H1 (cell line): ENCODE measurements at regions not wholly inside any gene's neighbourhood (a gene's known extent, or its start where the extent isn't known, plus 50 kb on each side); places are given as distances from the start of the nearest gene placed in this dataset.

Experiments
- CTCF ChIA-PET: fragments of 300-600 bp; sonication (Branson Sonifier 250); formaldehyde crosslinking; loops from one replicate; lab custom pipeline; 2021; ENCODE audit not compliant: partially characterized antibody; lab: Charles Lee
- POLR2A ChIA-PET: fragments of 300-600 bp; sonication (Branson Sonifier 250); formaldehyde crosslinking; loops from one replicate; lab custom pipeline; 2021; ENCODE audit warnings: inconsistent platforms; ENCODE audit not compliant: partially characterized antibody; lab: Charles Lee
- DNase-seq, 2 experiments: peaks; one replicate each; pipeline versions ENCODE4 v3.0.0 to v3.0.0-alpha.2; 2010 to 2022; ENCODE audit warnings: low spot score in 2 of 2, low read depth in 1 of 2, mixed read lengths in 1 of 2
- FAIRE-seq: peaks from 2 replicates; lab custom pipeline; 2011; peaks lifted over from hg19 to GRCh38; lab: Jason Lieb, UNC
- H2AFZ ChIP-seq: 2 replicates; pipeline ENCODE4 v1.8.1; 2012; ENCODE audit warnings: low read length, inconsistent platforms
- H2AK5ac ChIP-seq: 2 replicates; pipeline ENCODE4 v1.6.1; 2013; ENCODE audit warnings: low read depth, low read length
- H2BK120ac ChIP-seq: replicated peaks from 2 replicates; pipeline ENCODE3; 2013; ENCODE audit warnings: low read depth, low read length, inconsistent platforms
- H2BK12ac ChIP-seq: 2 replicates; pipeline ENCODE4 v1.6.1; 2013; ENCODE audit warnings: low read depth, low read length
- H2BK15ac ChIP-seq: 2 replicates; pipeline ENCODE4 v1.6.1; 2013; ENCODE audit warnings: low read length
- H2BK20ac ChIP-seq: 2 replicates; pipeline ENCODE4 v1.6.1; 2013; ENCODE audit warnings: low read length
- H2BK5ac ChIP-seq: 2 replicates; pipeline ENCODE4 v1.6.1; 2013; ENCODE audit warnings: low read depth, low read length
- H3K14ac ChIP-seq: 2 replicates; pipeline ENCODE4 v1.6.1; 2013; ENCODE audit warnings: inconsistent platforms; ENCODE audit not compliant: insufficient read length
- H3K18ac ChIP-seq: 2 replicates; pipeline ENCODE4 v1.6.1; 2013; ENCODE audit warnings: low read length; ENCODE audit errors: extremely low read depth
- H3K23ac ChIP-seq: 2 replicates; pipeline ENCODE4 v1.6.1; 2013; ENCODE audit warnings: inconsistent platforms; ENCODE audit not compliant: insufficient read length
- H3K23me2 ChIP-seq: 2 replicates; pipeline ENCODE4 v1.6.1; 2013; ENCODE audit warnings: low read depth, low read length
- H3K27ac ChIP-seq: 2 replicates; pipeline ENCODE4 v1.6.1; 2011; ENCODE audit warnings: low read depth, low read length, inconsistent platforms
- H3K27me3 ChIP-seq, 4 experiments: replicated peaks in 1 of 4; 1 replicate in 1 of 4; 2 replicates in 3 of 4; pipeline versions ENCODE4 v1.6.1 to v1.8.1; 2011 to 2013; ENCODE audit warnings: low read length in 3 of 4, mild to moderate bottlenecking in 3 of 4, inconsistent platforms in 2 of 4, mixed read lengths in 2 of 4, moderate library complexity in 1 of 4; ENCODE audit not compliant: control insufficient read depth in 3 of 4, insufficient read depth in 3 of 4; ENCODE audit errors: extremely low read depth in 1 of 4
- H3K36me3 ChIP-seq, 4 experiments: 2 replicates each; pipeline versions ENCODE4 v1.6.1 to v1.8.1; 2011 to 2013; ENCODE audit warnings: mild to moderate bottlenecking in 4 of 4, low read length in 3 of 4, moderate library complexity in 2 of 4, control low read depth in 1 of 4, inconsistent platforms in 1 of 4; ENCODE audit not compliant: insufficient read depth in 4 of 4, control insufficient read depth in 2 of 4
- H3K4ac ChIP-seq: replicated peaks from 2 replicates; pipeline ENCODE3; 2013; ENCODE audit warnings: low read length, low read depth, mixed read lengths, inconsistent platforms; ENCODE audit not compliant: insufficient read length
- H3K4me1 ChIP-seq, 4 experiments: replicated peaks in 1 of 4; 1 replicate in 1 of 4; 2 replicates in 3 of 4; pipeline versions ENCODE4 v1.6.1 to v1.8.1; 2011 to 2013; ENCODE audit warnings: low read length in 3 of 4, inconsistent platforms in 2 of 4, mixed read lengths in 1 of 4; ENCODE audit not compliant: insufficient read depth in 4 of 4, control insufficient read depth in 3 of 4
- H3K4me2 ChIP-seq, 2 experiments: 2 replicates each; pipeline versions ENCODE4 v1.6.1 to v1.8.1; 2011 to 2013; ENCODE audit warnings: low read depth in 2 of 2, low read length in 2 of 2, control low read depth in 1 of 2, inconsistent platforms in 1 of 2, mild to moderate bottlenecking in 1 of 2; ENCODE audit not compliant: insufficient read depth in 1 of 2
- H3K4me3 ChIP-seq, 4 experiments: fragments of 200-600, 300-600 bp in 1 of 4; sonication (generic), shearing (Covaris generic), sonication (Bioruptor Twin) in 1 of 4; 2 replicates each; pipeline versions ENCODE4 v1.5.1 to v1.8.1; 2011 to 2016; ENCODE audit warnings: low read length in 4 of 4, low read depth in 3 of 4, control low read depth in 2 of 4, inconsistent platforms in 2 of 4, mild to moderate bottlenecking in 2 of 4, mixed read lengths in 1 of 4, moderate library complexity in 1 of 4; ENCODE audit not compliant: insufficient read depth in 2 of 4; ENCODE audit errors: extremely low read depth in 1 of 4
- H3K56ac ChIP-seq: replicated peaks from 2 replicates; pipeline ENCODE3; 2013; ENCODE audit warnings: low read depth, mild to moderate bottlenecking, mixed read lengths, low read length, inconsistent platforms; ENCODE audit not compliant: insufficient read length
- H3K79me1 ChIP-seq: 2 replicates; pipeline ENCODE4 v1.6.1; 2013; ENCODE audit warnings: low read depth, low read length, control low read depth
- H3K79me2 ChIP-seq, 2 experiments: 2 replicates each; pipeline versions ENCODE4 v1.6.1 to v1.8.1; 2012 to 2013; ENCODE audit warnings: low read length in 2 of 2, mild to moderate bottlenecking in 2 of 2, inconsistent platforms in 1 of 2; ENCODE audit not compliant: insufficient read depth in 2 of 2, control insufficient read depth in 1 of 2
- H3K9ac ChIP-seq, 4 experiments: replicated peaks in 1 of 4; 1 replicate in 1 of 4; 2 replicates in 3 of 4; pipeline versions ENCODE4 v1.6.1 to v1.8.1; 2011 to 2013; ENCODE audit warnings: low read depth in 3 of 4, low read length in 3 of 4, control low read depth in 2 of 4, mild to moderate bottlenecking in 2 of 4, moderate library complexity in 2 of 4, inconsistent platforms in 1 of 4; ENCODE audit errors: extremely low read depth in 1 of 4
- H3K9me3 ChIP-seq, 2 experiments: 2 replicates each; pipeline versions ENCODE4 v1.6.1 to v1.8.1; 2012 to 2013; ENCODE audit warnings: mild to moderate bottlenecking in 2 of 2, moderate library complexity in 2 of 2, control low read depth in 1 of 2, inconsistent platforms in 1 of 2, low read depth in 1 of 2, low read length in 1 of 2, mixed read lengths in 1 of 2; ENCODE audit not compliant: insufficient read depth in 2 of 2
- H4K20me1 ChIP-seq, 2 experiments: replicated peaks in 1 of 2; 2 replicates each; pipeline versions ENCODE3 to v1.8.1; 2011 to 2013; ENCODE audit warnings: inconsistent platforms in 2 of 2, low read length in 2 of 2, mild to moderate bottlenecking in 1 of 2; ENCODE audit not compliant: insufficient read depth in 2 of 2, control insufficient read depth in 1 of 2
- H4K5ac ChIP-seq: 2 replicates; pipeline ENCODE4 v1.6.1; 2013; ENCODE audit warnings: low read length, low read depth, mixed read lengths, inconsistent platforms; ENCODE audit not compliant: insufficient read length
- H4K8ac ChIP-seq: 2 replicates; pipeline ENCODE4 v1.8.0; 2013; ENCODE audit warnings: mild to moderate bottlenecking, moderate library complexity, low read length, inconsistent platforms; ENCODE audit not compliant: insufficient read depth; ENCODE audit errors: extremely low read depth
- H4K91ac ChIP-seq: replicated peaks from 2 replicates; pipeline ENCODE3; 2013; ENCODE audit warnings: low read length, mixed read lengths, inconsistent platforms; ENCODE audit not compliant: insufficient read length
- ATF3 ChIP-seq: IDR thresholded peaks from 2 replicates; pipeline ENCODE4 v1.6.1; 2011; ENCODE audit warnings: low read depth, mild to moderate bottlenecking, low read length; ENCODE audit not compliant: insufficient read depth
- BACH1 ChIP-seq: IDR thresholded peaks from 2 replicates; pipeline ENCODE4 v1.6.1; 2012; ENCODE audit warnings: low read length, improper control_type of control experiment
- BRCA1 ChIP-seq: IDR thresholded peaks from 2 replicates; pipeline ENCODE4 v1.6.1; 2012; ENCODE audit warnings: low read depth, low read length, improper control_type of control experiment
- CEBPB ChIP-seq: IDR thresholded peaks from 2 replicates; pipeline ENCODE4 v1.6.1; 2012; ENCODE audit warnings: low read depth, low read length
- EGR1 ChIP-seq: IDR thresholded peaks from 2 replicates; pipeline ENCODE4 v1.6.1; 2011; ENCODE audit warnings: low read depth, low read length, borderline replicate concordance
- FOSL1 ChIP-seq: IDR thresholded peaks from 2 replicates; pipeline ENCODE4 v1.6.1; 2011; ENCODE audit warnings: mild to moderate bottlenecking, low read depth, low read length, moderate library complexity; ENCODE audit not compliant: insufficient read depth
- NRF1 ChIP-seq: IDR thresholded peaks from 2 replicates; pipeline ENCODE4 v1.6.1; 2011; ENCODE audit warnings: mild to moderate bottlenecking, low read depth, low read length, improper control_type of control experiment
- POLR2AphosphoS5 ChIP-seq: IDR thresholded peaks from 2 replicates; pipeline ENCODE4 v1.6.1; 2011; ENCODE audit warnings: low read depth, low read length
- POU5F1 ChIP-seq: IDR thresholded peaks from 2 replicates; pipeline ENCODE4 v1.6.1; 2011; ENCODE audit warnings: low read depth, mild to moderate bottlenecking, low read length, moderate library complexity
- TAF1 ChIP-seq: IDR thresholded peaks from 2 replicates; pipeline ENCODE4 v1.6.1; 2011; ENCODE audit warnings: mild to moderate bottlenecking, low read depth, low read length
- TAF7 ChIP-seq: optimal IDR thresholded peaks from 2 replicates; pipeline ENCODE3; 2011; ENCODE audit warnings: low read depth, mild to moderate bottlenecking, inconsistent platforms, low read length, moderate library complexity, borderline replicate concordance
- TCF12 ChIP-seq: IDR thresholded peaks from 2 replicates; pipeline ENCODE4 v1.6.1; 2011; ENCODE audit warnings: low read depth, mild to moderate bottlenecking, low read length
- YY1 ChIP-seq: IDR thresholded peaks from 2 replicates; pipeline ENCODE4 v1.6.1; 2011; ENCODE audit warnings: low read depth, mild to moderate bottlenecking, low read length
- WGBS, 2 experiments: shearing (Covaris generic) in 1 of 2; methylation state at CpG; one replicate each; pipeline versions ENCODE4 v1.1.6 to v1.1.7; 2013 to 2015; ENCODE audit warnings: low lambda C conversion rate in 2 of 2, mixed read lengths in 2 of 2, inconsistent platforms in 1 of 2, low coverage in 1 of 2, missing lambda C conversion rate in 1 of 2; ENCODE audit not compliant: insufficient replicate concordance in 2 of 2, insufficient coverage in 1 of 2, insufficient read length in 1 of 2; ENCODE audit errors: extremely low coverage in 1 of 2, missing lambda C conversion rate in 1 of 2; 5-methylcytosine and 5-hydroxymethylcytosine counted together

GRCh38 chr5:77935506-77936364 is 159.6 kb upstream of the TBCA start:
- no peaks in the 10 kb centered on the region; a peak in 1 of 7 replicates for H3K4me1 ChIP-seq
- TF ChIP-seq CEBPB: no peak
- no peak for TF ChIP-seq TAF1
- TF ChIP-seq POU5F1: no peak
- TF ChIP-seq BACH1: no peak
- no peak for TF ChIP-seq NRF1
- no peak for TF ChIP-seq POLR2AphosphoS5
- no peak for TF ChIP-seq BRCA1
- TF ChIP-seq FOSL1: no peak
- no peak for TF ChIP-seq YY1
- TF ChIP-seq ATF3: no peak
- TF ChIP-seq TCF12: no peak
- no peak for TF ChIP-seq TAF7
- TF ChIP-seq EGR1: no peak
- no peak overlapping the region for H2BK5ac ChIP-seq
- no peak overlapping the region for H3K4me3 ChIP-seq
- no peak overlapping the region for H2AK5ac ChIP-seq
- FAIRE-seq: no peak
- no peak overlapping the region for H3K4me2 ChIP-seq
- H3K23ac ChIP-seq: no peak overlapping the region
- peaks cover 5% of the 10 kb centered on the region; the same call in 1 of the 2 replicates for H3K23me2 ChIP-seq
- H3K36me3 ChIP-seq: no peaks in the 10 kb centered on the region
- DNase-seq: no peak
- no peak overlapping the region for H3K14ac ChIP-seq
- H3K4ac ChIP-seq: no peak overlapping the region
- no peak overlapping the region for H2AFZ ChIP-seq
- peaks cover 0 to 3% of the 10 kb centered on the region in 2 experiments for H4K20me1 ChIP-seq
- no peak overlapping the region for H3K27ac ChIP-seq
- H2BK12ac ChIP-seq: no peak overlapping the region
- H4K8ac ChIP-seq: no peak overlapping the region
- H3K9ac ChIP-seq: no peak overlapping the region
- ChIA-PET POLR2A (interaction anchor here (0.7 kb wide), 1 partner anchor 29 kb away, joined by 3 read pairs; no protein-coding TSS in a partner anchor), CTCF (interaction anchor here (0.5 to 1.4 kb wide), 3 partner anchors 9 to 75 kb away, joined by 3 read pairs; no protein-coding TSS in a partner anchor)
- H2BK120ac ChIP-seq: no peak overlapping the region
- no peak overlapping the region for H3K56ac ChIP-seq
- no peaks in the 10 kb centered on the region for H3K79me1 ChIP-seq
- H3K27me3 ChIP-seq: no peaks in the 10 kb centered on the region
- H3K18ac ChIP-seq: no peak overlapping the region
- WGBS, 2 experiments: 93% methylated on average over 11 of the region's 11 CpGs; no CpG with 5 or more reads in 1 of the 2 experiments
- H2BK15ac ChIP-seq: no peak overlapping the region
- H3K9me3 ChIP-seq: no peaks in the 10 kb centered on the region
- no peak overlapping the region for H4K5ac ChIP-seq
- no peak overlapping the region for H2BK20ac ChIP-seq
- no peaks in the 10 kb centered on the region for H3K79me2 ChIP-seq
- no peak overlapping the region for H4K91ac ChIP-seq
